ENCODE measurements at regions not wholly inside any gene's neighbourhood (a gene's known extent, or its start where the extent isn't known, plus 50 kb on each side); places are given as distances from the start of the nearest gene placed in this dataset.

DNA sequence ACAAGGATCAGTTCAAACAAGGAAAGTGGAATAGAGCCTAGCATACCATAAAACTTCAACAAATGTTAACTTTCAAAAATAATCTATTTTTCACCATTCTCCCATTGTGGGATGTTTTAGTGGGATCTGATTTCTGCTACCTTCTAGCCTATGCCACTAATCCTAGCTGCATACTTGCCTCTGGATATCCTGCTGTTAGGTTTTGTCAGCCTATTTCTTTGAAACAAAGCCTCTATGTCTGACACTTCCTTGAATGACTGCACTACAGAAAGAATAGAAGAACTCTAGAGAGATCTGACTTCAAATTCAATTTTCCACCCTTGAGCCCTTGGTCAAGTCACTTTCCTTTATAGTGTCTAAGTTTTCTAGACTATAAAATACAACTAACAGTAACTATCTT lies 291.5 kb downstream of the PTH2R start:
- TF ChIP-seq, protein P1, sequence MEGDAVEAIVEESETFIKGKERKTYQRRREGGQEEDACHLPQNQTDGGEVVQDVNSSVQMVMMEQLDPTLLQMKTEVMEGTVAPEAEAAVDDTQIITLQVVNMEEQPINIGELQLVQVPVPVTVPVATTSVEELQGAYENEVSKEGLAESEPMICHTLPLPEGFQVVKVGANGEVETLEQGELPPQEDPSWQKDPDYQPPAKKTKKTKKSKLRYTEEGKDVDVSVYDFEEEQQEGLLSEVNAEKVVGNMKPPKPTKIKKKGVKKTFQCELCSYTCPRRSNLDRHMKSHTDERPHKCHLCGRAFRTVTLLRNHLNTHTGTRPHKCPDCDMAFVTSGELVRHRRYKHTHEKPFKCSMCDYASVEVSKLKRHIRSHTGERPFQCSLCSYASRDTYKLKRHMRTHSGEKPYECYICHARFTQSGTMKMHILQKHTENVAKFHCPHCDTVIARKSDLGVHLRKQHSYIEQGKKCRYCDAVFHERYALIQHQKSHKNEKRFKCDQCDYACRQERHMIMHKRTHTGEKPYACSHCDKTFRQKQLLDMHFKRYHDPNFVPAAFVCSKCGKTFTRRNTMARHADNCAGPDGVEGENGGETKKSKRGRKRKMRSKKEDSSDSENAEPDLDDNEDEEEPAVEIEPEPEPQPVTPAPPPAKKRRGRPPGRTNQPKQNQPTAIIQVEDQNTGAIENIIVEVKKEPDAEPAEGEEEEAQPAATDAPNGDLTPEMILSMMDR (IDR thresholded peaks at IDR 0.05; ENCODE audit: low read depth, low read length, poor library complexity, severe bottlenecking): no peak
- TF ChIP-seq EZH2phosphoT487 (IDR thresholded peaks at IDR 0.05; ENCODE audit: borderline replicate concordance, low read length): no peak
